ENCODE measurements at regions not wholly inside any gene's neighbourhood (a gene's known extent, or its start where the extent isn't known, plus 50 kb on each side); places are given as distances from the start of the nearest gene placed in this dataset.
"Not testable (repeated sequence)": the region's sequence is repeated elsewhere in the genome, so short reads cannot be mapped to it uniquely, and the experiment has no call there.

DNA sequence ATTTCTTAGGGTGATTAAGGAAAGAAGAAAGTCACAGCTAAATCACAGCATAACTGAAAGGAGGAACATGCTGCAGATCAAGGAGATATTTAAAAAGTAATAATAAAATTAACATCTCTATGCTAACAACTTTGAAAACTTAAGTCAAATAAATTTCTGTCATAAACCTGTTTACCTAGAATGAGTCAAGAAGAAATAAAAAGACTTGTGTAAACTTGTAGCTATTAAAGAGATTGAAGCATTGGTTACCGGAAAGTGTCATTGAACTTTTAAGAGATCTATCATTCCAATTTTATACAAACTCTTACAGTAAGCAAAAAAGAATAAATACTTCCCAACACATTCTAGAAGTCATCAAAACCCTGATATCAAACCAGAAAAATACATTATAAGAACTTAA, 520.1 kb upstream of the SYT4 start:
- DNase-seq (ENCODE audit: low read depth in 2 of 2): no peak

DNA sequence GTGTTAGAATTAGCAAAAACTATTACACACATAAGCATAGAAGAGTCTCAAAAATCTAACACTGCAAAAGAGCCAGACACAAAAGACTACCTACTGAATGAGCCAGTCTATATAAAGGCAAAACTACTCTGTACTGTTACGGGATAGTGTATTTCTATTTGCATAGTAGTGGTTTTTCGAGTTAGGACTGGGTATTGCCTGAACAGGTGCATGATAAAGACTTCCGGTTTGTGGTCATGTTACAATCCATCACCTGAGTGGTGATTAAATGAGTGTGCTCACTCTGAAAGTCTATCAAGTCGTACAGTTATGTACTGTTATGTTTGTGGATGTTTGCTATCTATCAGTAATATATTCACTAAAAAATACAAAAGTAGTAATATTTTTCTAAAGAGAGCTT, 523.3 kb upstream of the SYT4 start:
- DNase-seq (ENCODE audit: low read depth in 2 of 2): no peak

DNA sequence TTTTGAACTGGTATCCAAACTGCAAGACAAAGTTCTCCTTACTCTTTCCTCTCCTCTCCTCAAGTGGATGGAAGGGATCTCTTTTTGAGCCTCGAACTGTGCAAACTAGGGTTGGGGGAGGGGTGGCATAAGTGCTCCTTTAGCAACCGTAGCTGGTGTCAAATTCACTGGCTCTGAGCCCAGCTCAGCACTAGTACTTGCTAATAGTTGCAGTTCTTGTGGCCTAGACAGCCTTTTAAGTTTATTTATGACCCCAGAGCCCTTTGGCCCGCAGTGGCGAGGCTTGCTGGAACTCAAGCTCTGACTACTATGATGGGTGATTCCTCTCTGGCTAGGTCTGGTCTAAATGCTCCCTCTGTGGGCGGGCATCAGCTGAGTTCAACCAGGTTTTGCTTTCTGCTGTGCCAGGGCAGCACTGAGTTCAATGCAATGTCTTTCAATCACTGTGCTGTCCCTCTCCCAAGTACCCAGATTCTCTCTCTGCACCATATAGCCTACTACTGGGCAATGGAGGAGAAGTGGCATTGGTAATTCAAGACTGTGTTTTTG, 528.4 kb upstream of the SYT4 start:
- no peak for DNase-seq (ENCODE audit: low read depth in 2 of 2)

DNA sequence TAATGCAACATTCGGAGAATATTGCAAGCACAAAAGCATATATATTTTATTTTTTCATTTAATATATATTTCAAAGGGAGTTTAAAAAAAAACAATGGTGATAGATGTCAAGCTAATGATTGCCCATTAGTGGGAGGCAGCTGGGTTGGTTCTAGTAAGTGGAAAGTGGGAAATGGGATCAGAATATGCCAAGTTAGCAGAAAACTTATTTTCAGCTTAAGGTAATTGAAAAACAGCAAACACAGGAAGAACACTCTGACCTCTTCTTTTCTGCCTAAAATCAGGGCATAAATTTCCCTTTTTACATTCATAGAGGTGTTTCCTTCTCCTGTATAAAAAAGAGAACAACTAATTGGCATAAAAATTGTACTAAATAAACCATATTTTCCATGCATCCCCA, 535.3 kb upstream of the SYT4 start:
- no peak for DNase-seq (ENCODE audit: low read depth in 2 of 2)

DNA sequence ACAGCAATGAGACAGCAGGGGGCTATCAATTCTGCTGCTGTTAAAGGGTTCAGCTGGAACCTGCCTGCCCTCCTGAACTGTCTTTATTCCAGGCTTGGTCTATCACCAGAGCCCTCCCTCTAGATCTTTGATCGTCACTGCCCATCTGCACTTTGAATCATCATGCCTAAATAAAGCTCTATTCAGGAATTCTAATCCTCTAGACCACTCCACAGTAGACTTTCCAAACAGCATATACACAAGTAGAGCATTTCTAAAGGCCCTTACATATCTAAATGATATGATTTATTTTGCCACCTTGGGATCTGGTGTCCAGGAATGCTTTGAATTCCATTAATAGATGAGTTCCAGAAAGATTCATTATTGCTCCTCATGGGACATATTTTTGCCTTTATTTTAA, 542.1 kb upstream of the SYT4 start:
- DNase-seq (ENCODE audit: low read depth in 2 of 2): no peak

DNA sequence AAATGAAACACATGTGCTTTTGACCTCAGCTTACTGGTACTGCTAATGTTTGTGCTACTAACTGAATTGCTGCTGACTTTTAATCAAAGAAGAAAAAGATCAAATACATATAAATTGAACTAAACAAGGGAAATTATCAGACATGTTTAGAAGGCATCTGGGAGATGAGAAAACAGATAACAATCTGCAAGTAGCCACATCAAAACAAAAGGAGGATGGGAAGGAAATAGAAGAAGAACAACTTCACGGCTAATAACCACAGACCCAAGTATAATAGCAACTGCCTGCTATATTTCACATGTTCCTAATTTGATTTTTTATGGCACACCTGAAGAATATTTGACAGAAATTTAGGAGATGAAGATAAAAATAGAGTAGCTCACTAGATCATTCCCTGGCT, 542.6 kb upstream of the SYT4 start:
- no peak for DNase-seq (ENCODE audit: low read depth in 2 of 2)

DNA sequence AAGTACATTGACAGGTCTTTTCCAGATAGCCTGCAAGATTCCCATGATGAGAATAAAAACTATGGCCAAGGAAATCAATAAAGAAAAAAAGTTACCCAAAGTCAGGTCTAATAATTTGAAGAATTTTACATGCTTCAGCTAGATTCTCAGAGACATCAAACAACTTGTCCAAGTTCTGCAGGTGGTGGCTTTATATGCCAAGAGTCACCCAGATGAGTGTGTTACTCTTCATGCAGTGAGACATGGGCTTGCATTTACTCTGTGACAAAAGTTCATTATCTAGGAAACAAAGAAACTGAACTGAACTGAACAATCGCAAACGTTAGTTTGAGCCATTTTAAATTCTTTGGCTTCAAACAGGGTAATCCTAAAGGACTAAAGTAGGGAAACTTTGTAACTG, 548.5 kb upstream of the SYT4 start:
- DNase-seq (ENCODE audit: low read depth in 2 of 2): no peak

DNA sequence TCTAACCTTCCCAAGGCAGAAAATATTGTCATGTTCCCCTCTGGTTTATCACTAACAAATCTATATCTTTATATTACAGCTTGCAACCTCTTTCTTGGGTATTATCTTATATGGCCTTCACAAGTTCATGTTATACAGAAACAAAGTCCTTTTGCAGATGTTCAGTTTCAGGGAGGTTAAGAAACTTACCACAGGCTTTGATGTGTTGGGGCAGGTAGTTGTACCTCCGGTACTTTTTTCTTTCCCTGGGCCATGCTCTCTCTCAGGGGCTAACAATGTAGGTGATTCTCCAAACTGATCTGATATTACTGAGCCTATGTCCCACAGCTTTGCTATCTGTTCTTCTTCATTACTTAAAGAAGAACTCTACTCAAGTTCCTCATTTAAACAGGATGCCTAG, 548.9 kb upstream of the SYT4 start:
- no peak for DNase-seq (ENCODE audit: low read depth in 2 of 2)

DNA sequence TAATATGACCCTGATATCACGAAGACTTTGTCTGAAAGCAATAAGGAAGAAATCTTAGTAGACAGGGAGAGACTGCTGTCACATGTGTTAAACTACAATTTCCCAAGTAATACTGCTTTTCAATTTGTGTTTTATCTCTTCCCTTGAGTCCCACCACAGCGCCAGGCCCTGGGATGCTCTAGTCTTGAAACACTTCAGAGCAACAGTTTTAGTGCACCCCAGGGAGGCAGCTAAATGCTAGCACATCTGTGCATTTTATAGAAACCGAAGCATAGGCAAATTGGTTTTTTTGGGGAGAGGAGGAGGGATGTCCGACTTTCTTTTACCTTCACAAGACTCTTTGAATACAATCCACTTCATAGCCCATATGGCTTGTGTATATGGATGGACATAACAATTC, 550.0 kb upstream of the SYT4 start:
- DNase-seq (ENCODE audit: low read depth in 2 of 2): no peak

DNA sequence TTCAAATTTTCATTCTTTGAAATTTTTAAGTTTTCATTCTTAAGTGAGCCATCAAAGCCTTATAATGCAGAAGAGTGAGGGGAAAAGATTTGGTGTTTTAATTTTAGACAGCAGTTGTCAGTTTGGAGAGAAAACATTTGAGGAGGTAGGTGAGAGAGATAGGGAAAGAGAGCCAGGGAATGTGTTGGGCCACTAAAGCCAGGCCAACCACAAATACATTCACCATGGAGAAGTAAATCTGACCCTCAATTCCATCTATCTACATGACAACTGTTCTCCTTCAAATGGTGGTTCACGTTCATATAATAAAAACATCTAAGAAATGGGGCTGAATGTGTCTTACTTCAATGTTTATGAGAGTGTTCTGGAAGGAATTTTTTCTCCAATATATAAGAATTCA, 553.0 kb upstream of the SYT4 start:
- no peak for DNase-seq (ENCODE audit: low read depth in 2 of 2)

DNA sequence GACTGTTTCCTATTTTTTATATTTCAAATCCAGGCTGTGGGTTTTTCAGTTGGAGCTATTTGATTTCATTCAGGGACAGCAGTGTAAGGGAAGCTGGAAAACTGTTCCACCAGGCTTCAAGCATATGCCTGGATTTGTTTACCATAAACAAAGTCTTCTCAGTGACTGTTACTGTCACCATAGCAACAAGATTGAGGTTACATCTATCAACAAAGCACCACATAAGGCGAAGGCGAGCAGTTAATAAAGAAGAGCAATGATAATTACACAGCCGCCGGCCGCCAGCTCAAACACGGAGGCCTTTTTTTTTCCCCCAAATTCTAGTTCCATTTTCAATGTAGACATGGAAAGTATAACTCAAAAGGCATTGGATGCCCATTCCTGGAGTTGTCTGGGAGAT, 553.7 kb upstream of the SYT4 start:
- DNase-seq (ENCODE audit: low read depth in 2 of 2): no peak

DNA sequence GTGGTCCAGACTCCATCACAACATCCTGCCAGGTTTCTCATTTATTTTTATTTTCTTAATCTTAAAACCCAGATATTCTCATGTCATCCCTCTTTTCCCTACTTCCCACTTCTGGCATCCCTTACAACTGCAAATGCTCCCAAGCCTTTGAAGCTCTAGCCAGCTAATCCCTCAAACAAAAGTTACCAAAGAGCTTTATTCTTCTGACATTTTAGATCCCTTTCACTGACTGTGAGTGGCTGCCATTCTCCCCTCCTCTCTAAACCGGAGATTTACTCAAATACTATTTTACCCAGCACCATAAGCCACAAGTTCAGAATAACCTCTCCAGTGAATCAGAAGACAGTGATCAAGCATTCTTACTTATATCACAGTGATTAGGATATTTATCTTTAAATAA, 569.0 kb upstream of the SYT4 start:
- no peak for DNase-seq (ENCODE audit: low read depth in 2 of 2)

DNA sequence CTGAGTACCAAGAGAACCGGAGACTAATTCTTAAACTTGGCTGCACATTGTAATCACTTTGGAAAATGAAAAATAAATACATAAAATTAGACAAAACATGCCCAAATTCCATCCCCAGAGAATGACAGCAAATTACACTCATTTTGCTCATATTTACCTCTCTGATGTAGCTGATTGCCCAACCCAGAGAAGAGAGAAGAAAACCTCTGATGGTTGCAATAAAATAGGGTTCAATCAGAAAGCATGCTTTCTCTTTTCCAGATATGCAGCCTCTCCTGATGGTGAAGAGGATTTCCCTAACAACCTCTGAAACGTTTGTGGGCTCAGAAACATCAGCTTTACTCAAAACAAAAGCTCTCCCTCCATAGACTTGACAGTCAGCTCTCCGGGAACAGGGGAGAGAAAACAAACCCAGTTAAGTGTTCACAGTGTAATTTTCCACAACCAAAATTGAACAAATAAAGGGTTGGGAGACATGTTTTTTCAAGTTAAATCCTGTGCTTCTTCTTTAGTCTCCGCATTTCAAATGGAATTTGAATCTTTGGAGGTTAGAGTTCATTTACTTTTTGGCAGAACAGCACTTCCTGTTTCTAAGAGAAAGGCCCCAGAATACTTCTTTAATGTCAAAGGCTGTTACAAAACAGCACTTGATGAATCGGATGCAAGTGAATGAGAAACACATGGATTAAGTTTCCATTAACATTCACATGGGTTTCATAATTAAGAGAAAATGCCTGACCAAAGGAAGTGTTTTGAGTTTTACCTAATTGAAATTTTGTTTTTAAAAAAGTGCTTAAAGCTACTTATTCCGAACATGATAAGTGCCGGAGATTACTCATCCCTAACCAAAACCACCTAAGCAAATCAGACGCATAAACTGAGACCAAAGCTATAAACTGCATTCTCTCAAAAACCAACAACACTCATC, 570.1 kb upstream of the SYT4 start:
- no peak for DNase-seq (ENCODE audit: low read depth in 2 of 2)

DNA sequence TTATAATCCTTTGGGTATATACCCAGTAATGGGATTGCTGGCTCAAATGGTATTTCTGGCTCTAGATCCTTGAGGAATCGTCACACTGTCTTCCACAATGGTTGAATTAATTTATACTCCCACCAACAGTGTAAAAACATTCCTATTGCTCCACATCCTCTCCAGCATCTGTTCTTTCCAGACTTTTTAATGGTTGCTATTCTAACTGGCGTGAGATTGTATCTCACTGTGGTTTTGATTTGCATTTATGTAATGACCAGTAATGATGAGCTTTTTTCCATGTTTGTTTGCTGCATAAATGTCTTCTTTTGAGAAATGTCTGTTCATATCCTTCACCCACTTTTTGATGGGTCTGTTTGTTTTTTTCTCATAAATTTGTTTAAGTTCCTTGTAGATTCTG, 572.5 kb upstream of the SYT4 start:
- DNase-seq (ENCODE audit: low read depth in 2 of 2): not testable (repeated sequence)

DNA sequence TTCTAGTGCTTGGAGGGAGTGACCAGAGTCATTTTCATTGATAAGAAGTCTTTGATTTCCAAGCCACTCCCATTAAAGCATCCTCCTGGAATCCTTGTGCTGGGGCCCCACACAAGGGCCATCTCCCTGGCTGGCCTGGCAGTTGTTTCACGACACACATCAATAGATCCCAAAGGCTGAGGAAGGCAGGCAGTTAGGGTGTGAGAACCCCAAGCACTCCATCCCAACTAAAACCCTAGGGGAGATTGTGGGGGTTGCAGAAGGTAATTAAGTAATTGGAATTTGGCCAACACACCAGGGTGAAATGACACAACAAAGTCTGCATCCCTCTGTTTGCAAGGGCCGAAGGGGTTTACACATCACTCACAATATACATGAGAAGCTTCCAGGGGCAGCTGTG, 578.1 kb upstream of the SYT4 start:
- no peak for DNase-seq (ENCODE audit: low read depth in 2 of 2)

DNA sequence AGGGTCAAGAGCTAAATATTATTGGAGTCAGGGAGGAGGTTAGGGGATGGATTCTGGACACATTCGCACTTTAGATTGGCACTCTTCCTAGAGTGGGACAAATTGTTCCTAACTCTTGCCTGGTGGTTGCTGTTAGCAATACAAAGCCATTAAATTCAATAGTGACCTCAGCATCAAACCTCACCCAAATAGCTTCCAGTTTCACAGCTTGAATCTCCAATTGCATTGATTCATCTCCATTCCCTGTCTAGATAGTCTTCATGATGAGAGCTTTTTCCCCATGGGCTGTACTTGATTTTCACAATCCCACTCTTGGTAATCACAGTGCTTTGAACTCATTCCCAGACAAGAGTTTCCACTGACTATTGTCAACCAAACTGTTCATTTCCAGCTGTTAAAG, 585.9 kb upstream of the SYT4 start:
- DNase-seq (ENCODE audit: low read depth in 2 of 2): no peak

DNA sequence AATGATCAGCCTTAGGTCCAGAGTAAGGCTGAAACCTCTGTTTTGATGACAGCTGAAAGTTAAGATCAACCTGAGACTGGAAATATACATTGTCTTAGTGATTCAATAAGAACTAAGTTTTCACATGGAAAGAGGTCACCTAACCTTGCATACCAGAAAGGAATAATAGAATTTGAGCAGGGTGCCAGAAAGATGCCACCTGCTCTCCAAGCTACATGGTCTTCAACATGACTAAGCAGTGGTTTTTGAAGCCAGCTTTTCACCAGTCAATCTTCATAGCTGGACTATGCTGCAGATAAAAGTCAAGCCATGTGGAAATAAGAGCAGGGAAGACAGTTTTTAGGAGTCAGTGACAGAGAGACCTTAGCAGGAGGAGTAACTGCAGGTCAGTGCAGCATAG, 589.4 kb upstream of the SYT4 start:
- no peak for DNase-seq (ENCODE audit: low read depth in 2 of 2)

DNA sequence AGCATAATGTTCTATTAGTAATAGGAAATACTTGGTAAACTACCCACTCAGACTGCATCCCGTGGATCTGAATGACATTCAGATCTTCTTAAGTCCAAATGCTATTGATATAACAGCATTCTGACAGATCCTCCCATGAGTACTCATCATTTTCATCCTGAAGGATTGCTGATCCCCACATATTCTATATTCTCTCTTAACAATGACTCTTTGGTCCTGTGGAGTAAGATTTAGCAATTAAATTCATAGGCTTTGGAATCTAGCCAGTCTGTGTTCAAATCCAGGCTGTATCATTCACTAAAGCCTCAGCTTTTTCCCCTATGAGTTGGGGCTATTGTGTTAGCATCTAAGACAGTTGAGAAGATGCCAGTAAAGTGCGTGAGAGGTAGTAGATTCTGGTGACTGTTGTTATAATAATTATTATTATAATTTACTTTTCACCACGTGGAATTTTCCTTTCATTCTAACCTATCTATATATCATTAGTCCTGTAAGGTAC, 591.3 kb upstream of the SYT4 start:
- no peak for DNase-seq (ENCODE audit: low read depth in 2 of 2)

DNA sequence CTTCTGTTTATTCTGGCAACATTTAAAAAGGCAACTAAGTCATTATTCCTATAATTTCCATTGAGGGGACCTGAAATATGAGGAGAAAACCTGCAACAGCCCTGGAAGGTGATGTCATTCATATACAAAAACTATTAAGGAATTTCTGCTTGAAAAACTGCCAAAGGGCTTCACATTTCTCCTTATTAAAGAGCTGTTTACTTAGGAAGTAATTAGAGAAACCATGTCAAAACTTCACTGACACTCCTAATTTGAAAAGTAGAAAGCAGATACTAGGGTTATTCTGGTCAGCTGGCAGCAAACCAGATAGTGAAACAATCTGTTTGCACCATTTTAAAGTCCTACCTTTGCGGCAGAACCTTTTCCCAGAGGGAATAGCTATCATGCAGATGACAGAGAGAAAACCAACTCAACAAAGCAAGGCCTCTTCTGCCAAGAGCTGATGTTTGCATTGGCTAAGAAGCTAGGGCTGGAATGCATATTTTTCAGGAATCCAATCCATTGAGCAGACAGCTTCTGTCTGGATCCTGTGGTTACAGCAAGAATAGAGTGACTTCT, 592.2 kb upstream of the SYT4 start:
- no peak for DNase-seq (ENCODE audit: low read depth in 2 of 2)

DNA sequence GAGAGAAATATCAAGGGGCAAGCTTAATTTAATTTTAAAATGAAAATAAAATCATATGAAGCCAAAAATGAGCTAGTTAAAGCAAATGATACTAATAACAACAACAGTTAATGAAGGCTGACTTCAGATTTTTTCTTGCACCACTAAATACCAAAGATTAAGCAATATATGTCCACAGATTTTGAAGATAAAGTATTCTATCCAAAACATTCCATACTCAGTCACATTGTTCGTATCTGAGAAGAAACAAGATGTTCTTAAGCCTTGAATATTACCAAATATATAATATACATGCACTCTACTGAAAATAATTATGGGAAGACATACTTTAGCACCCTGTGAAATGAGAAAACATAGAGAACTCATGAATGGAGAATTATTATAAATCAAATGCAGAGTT, 593.3 kb upstream of the SYT4 start:
- no peak for DNase-seq (ENCODE audit: low read depth in 2 of 2)

DNA sequence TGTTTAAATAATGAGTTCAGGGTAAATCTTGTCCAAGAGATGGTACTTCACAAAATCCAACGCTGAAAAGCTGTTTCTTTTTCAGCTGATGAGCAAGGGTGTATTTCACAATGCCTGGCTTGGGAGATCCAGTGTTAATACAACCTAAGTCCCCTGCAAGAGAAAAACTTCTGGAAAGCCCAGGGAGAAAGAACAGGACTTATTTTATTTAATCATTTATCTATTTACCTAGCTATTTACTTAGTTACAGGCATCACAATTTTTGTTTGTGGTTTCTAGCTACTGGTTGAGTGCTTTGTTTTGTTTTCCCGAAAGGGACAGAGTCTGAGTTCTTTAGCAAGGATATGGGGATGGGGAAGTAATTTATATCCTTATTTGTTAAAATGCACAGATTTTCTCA, 598.2 kb upstream of the SYT4 start:
- DNase-seq (ENCODE audit: low read depth in 2 of 2): no peak

DNA sequence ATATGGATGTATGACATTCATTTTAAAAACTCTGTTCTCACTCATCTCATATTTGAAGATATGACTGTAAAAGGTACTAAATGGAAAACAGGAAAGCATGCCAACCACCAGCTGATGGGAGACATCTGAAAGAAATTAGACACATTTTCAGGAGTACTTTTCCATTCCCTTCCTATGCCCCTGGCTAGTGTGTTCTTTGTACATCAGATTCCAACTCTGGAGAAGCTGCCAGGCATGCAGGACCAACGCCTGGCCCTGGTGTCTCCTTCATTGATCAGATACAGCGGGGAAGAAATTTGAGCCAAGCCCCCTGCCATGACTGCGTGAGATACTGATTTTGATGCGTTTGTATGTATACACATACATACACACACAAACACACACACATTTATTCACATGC, 599.0 kb upstream of the SYT4 start:
- no peak for DNase-seq (ENCODE audit: low read depth in 2 of 2)

DNA sequence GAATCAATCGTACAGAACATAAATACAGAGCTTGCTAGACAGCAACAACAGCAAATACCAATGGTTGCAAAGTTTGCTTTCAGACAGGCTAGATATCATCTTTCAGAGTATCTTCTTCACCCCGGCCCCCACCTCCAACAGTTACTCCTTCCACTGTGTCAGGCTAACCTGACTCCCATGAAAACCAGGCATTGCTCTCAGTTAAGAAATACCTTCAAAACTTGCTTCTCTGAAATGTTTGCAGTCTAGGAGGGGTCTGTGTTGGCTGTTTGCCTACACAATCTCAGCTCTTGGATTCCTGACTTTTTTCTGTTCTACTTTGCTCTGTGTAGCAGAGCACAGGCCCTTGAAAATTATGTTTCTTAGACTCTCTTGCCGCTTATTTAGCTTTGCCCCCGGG, 599.5 kb upstream of the SYT4 start:
- no peak for DNase-seq (ENCODE audit: low read depth in 2 of 2)
